ENCODE measurements at regions not wholly inside any gene's neighbourhood (a gene's known extent, or its start where the extent isn't known, plus 50 kb on each side); places are given as distances from the start of the nearest gene placed in this dataset.

DNA sequence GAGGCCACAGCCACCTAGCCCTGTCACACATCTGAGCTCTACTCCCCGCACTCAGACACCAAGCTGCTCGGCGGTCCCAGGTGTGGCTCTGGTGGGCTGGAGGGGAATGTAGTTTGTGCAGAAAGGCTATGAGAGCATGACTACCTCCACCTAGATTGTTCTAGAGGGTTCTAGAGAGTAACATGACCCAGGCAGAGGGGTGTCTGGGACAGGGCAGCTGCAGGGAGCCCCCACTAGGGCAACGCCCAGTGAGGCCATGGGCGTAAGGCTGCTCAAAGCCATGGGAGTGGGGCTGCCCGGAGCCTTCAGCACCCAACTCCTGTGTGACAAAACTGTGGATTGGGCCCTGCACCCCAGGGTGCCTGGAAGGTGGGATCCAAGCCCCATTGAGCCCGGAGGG lies 511.4 kb upstream of the MYT1L start:
- TF ChIP-seq CTCF (IDR thresholded peaks at IDR 0.05; ENCODE audit: low read depth, low read length, poor library complexity, severe bottlenecking) (no peak), EZH2phosphoT487 (IDR thresholded peaks at IDR 0.05; ENCODE audit: borderline replicate concordance, low read length) (no peak)

Data from DOHH2 (cell line).